ENCODE measurements at regions not wholly inside any gene's neighbourhood (a gene's known extent, or its start where the extent isn't known, plus 50 kb on each side); places are given as distances from the start of the nearest gene placed in this dataset.

DNA sequence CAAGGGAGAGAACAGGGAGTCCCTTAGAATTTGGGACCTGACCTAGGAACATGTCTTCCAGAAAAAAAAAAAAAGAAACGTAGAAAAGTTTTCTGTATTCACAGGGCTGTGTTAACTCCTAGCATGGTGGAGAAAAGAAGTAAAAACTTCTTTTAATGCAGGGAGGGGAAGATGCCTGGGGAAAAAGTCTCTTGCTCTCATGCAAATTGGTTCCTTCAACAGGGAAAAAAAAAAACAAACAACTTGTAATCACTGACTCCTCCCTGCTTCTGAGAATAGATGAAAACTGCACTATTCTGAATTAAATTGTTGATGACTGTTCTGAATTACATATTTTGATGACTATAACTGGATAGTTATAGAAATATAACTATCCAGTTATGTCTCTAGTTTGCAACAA lies 933.2 kb downstream of the TRIB2 start:
- Histone ChIP-seq H4K20me1 (replicated peaks; ENCODE audit: insufficient read depth) (no peaks in the 10 kb centered on the region), H3K9me2 (ENCODE audit: insufficient read depth) (0 out of 2 replicates have a peak, but pooled peaks cover 3% of the 10 kb centered on the region), H3K27me3 (ENCODE audit: insufficient read depth) (no peaks in the 10 kb centered on the region), H3K36me3 (ENCODE audit: insufficient read depth) (peaks cover 6% of the 10 kb centered on the region; the same call in 1 of the 2 replicates), H3K4me2 (no peak overlapping the region), H3F3A (replicated peaks; ENCODE audit: low read depth) (no peaks in the 10 kb centered on the region), H2AFZ (no peak overlapping the region), H3K4me3 (no peak overlapping the region), H3K79me2 (replicated peaks; ENCODE audit: insufficient read depth) (no peaks in the 10 kb centered on the region), H3K4me1 (ENCODE audit: insufficient read depth) (no peaks in the 10 kb centered on the region), H3K27ac (ENCODE audit: low read depth) (no peak overlapping the region)
- Mint-ChIP-seq H3K4me1 (no peaks in the 10 kb centered on the region), H3K27ac (no peak overlapping the region), H3K27me3 (ENCODE audit: insufficient read depth, low read depth, poor library complexity) (peaks cover 7% of the 10 kb centered on the region), H3K4me3 (no peak overlapping the region), H3K36me3 (ENCODE audit: low read depth) (peaks cover 36% of the 10 kb centered on the region), H3K9me3 (peaks cover 53% of the 10 kb centered on the region)
- TF ChIP-seq ZNF462 (CRISPR knock-in tag; IDR thresholded peaks at IDR 0.05): no peak
- no peak for TF ChIP-seq REST (IDR thresholded peaks at IDR 0.05; ENCODE audit: unreplicated experiment)
- no peak for TF ChIP-seq CTCF (conservative IDR thresholded peaks at IDR 0.05; ENCODE audit: low read depth in 2 of 2)
- no peak for TF ChIP-seq NANOG (IDR thresholded peaks at IDR 0.05; ENCODE audit: borderline replicate concordance)
- no peak for TF ChIP-seq ZNF114 (CRISPR knock-in tag; IDR thresholded peaks at IDR 0.05)
- no peak for TF ChIP-seq CREB1 (CRISPR knock-in tag; IDR thresholded peaks at IDR 0.05; ENCODE audit: low read depth)
- no peak for TF ChIP-seq POLR2AphosphoS5 (IDR thresholded peaks at IDR 0.05; ENCODE audit: low read depth)
- no peak for TF ChIP-seq STAT1 (IDR thresholded peaks at IDR 0.05; ENCODE audit: unreplicated experiment)
- no peak for TF ChIP-seq ZNF331 (CRISPR knock-in tag; IDR thresholded peaks at IDR 0.05; ENCODE audit: low read depth)
- TF ChIP-seq EZH2 (IDR thresholded peaks at IDR 0.05; ENCODE audit: low read depth, unreplicated experiment): no peak
- TF ChIP-seq, protein P1, sequence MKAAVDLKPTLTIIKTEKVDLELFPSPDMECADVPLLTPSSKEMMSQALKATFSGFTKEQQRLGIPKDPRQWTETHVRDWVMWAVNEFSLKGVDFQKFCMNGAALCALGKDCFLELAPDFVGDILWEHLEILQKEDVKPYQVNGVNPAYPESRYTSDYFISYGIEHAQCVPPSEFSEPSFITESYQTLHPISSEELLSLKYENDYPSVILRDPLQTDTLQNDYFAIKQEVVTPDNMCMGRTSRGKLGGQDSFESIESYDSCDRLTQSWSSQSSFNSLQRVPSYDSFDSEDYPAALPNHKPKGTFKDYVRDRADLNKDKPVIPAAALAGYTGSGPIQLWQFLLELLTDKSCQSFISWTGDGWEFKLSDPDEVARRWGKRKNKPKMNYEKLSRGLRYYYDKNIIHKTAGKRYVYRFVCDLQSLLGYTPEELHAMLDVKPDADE (IDR thresholded peaks at IDR 0.05): no peak
- ATAC-seq: no peak
- no peak for DNase-seq (ENCODE audit: low spot score)
